HG03439 (cell line): ENCODE measurements at regions not wholly inside any gene's neighbourhood (a gene's known extent, or its start where the extent isn't known, plus 50 kb on each side); places are given as distances from the start of the nearest gene placed in this dataset.
"Not testable (repeated sequence)": the region's sequence is repeated elsewhere in the genome, so short reads cannot be mapped to it uniquely, and the experiment has no call there.

ENCODE experiments used
- ATAC-seq: cut with Tn5 transposase; IDR thresholded peaks from one replicate; pipeline ENCODE4 v1.9.1; 2021; ENCODE audit warnings: mild to moderate bottlenecking, moderate library complexity; ENCODE audit not compliant: unreplicated experiment

- ATAC-seq: no peak
Measured at GRCh38 chr6:4359108-4359730, 223.8 kb upstream of the ECI2 start.

GRCh38 chr6:4358414-4359107, 223.2 kb upstream of the ECI2 start:
- ATAC-seq: no peak

- not testable (repeated sequence) for ATAC-seq
Measured at GRCh38 chr6:4357660-4358152, 222.3 kb upstream of the ECI2 start.

GRCh38 chr6:4356899-4357659, 221.7 kb upstream of the ECI2 start:
- no peak for ATAC-seq

GRCh38 chr6:4355241-4355640, 219.9 kb upstream of the ECI2 start:
- no peak for ATAC-seq

- ATAC-seq: no peak
Measured at GRCh38 chr6:4354181-4354580, 218.8 kb upstream of the ECI2 start.

GRCh38 chr6:4352731-4353130, 217.4 kb upstream of the ECI2 start:
- ATAC-seq: no peak

- no peak for ATAC-seq
Measured at GRCh38 chr6:4352322-4352669, 216.9 kb upstream of the ECI2 start.

GRCh38 chr6:4351520-4352321, 216.3 kb upstream of the ECI2 start:
- no peak for ATAC-seq

GRCh38 chr6:4350567-4351519, 215.5 kb upstream of the ECI2 start:
- ATAC-seq: no peak

- no peak for ATAC-seq
Measured at GRCh38 chr6:4349931-4350330, 214.6 kb upstream of the ECI2 start.

GRCh38 chr6:4349323-4349722, 213.9 kb upstream of the ECI2 start:
- no peak for ATAC-seq

- no peak for ATAC-seq
Measured at GRCh38 chr6:4348462-4349112, 213.2 kb upstream of the ECI2 start.

GRCh38 chr6:4347877-4348276, 212.5 kb upstream of the ECI2 start:
- ATAC-seq: no peak

- ATAC-seq: no peak
Measured at GRCh38 chr6:4346659-4347333, 211.4 kb upstream of the ECI2 start.

GRCh38 chr6:4345543-4345942, 210.2 kb upstream of the ECI2 start:
- ATAC-seq: no peak

- no peak for ATAC-seq
Measured at GRCh38 chr6:4344317-4344899, 209.0 kb upstream of the ECI2 start.

- no peak for ATAC-seq
Measured at GRCh38 chr6:4342407-4343137, 207.2 kb upstream of the ECI2 start.
